HEK293 (cell line): ENCODE measurements at regions not wholly inside any gene's neighbourhood (a gene's known extent, or its start where the extent isn't known, plus 50 kb on each side); places are given as distances from the start of the nearest gene placed in this dataset.
A peak's percentile ranks its signal among the peaks of the same experiment; 100 is the strongest.

ENCODE experiments used
- CTCF ChIA-PET: fragments of 350-600 bp; formaldehyde crosslinking; extraction: SDS; loops from one replicate; lab custom pipeline; 2021; ENCODE audit warnings: antibody characterized with exemption; lab: Yijun Ruan, JAX
- POLR2A ChIA-PET: fragments of 300-600 bp; formaldehyde crosslinking; extraction: SDS; loops from one replicate; lab custom pipeline; 2020; ENCODE audit warnings: antibody characterized with exemption, inconsistent platforms; lab: Yijun Ruan, JAX
- H3K27ac ChIP-seq: fragments of 200-500 bp; sonication (Bioruptor generic); 2 replicates; pipeline ENCODE4 v1.5.1; 2014; ENCODE audit warnings: low read depth, low read length, control low read depth, inconsistent platforms; ENCODE audit errors: extremely low read depth
- H3K36me3 ChIP-seq, 2 experiments: fragments of 200-500 bp in 1 of 2; sonication (Bioruptor generic) in 1 of 2; 1 replicate in 1 of 2; 2 replicates in 1 of 2; pipeline ENCODE4 v1.5.1; 2014 to 2017; ENCODE audit warnings: inconsistent platforms in 2 of 2, low read length in 2 of 2; ENCODE audit not compliant: control insufficient read depth in 2 of 2, insufficient read depth in 1 of 2
- H3K4me1 ChIP-seq: fragments of 200-500 bp; sonication (Bioruptor generic); 2 replicates; pipeline ENCODE4 v1.5.1; 2014; ENCODE audit warnings: mild to moderate bottlenecking, low read length, inconsistent platforms; ENCODE audit not compliant: control insufficient read depth, insufficient read depth
- H3K4me3 ChIP-seq: 2 replicates; pipeline ENCODE4 v1.5.1; 2011; ENCODE audit warnings: low read depth, mild to moderate bottlenecking, control low read depth, low read length, moderate library complexity
- H3K9me3 ChIP-seq: fragments of 200-500 bp; sonication (Bioruptor generic); 2 replicates; pipeline ENCODE4 v1.5.1; 2014; ENCODE audit warnings: low read depth, low read length, inconsistent platforms; ENCODE audit not compliant: control insufficient read depth, insufficient read depth
- BCL11A ChIP-seq: fragments of 450-650 bp; formaldehyde crosslinking; IDR thresholded peaks from 2 replicates; pipeline ENCODE4 v1.5.1; 2016; ENCODE audit warnings: low read depth, missing biosample characterization, missing genetic modification characterization
- EGR2 ChIP-seq: fragments of 450-650 bp; formaldehyde crosslinking; IDR thresholded peaks from 2 replicates; pipeline ENCODE4 v1.5.1; 2016; ENCODE audit warnings: low read depth, missing biosample characterization, missing genetic modification characterization
- FEZF1 ChIP-seq: fragments of 450-650 bp; formaldehyde crosslinking; IDR thresholded peaks from 2 replicates; pipeline ENCODE4 v1.5.1; 2016; ENCODE audit warnings: missing biosample characterization, missing genetic modification characterization
- GLIS2 ChIP-seq: fragments of 450-650 bp; formaldehyde crosslinking; IDR thresholded peaks from 2 replicates; pipeline ENCODE4 v1.5.1; 2016; ENCODE audit warnings: missing biosample characterization, missing genetic modification characterization
- KLF8 ChIP-seq: fragments of 450-650 bp; formaldehyde crosslinking; IDR thresholded peaks from 2 replicates; pipeline ENCODE4 v1.5.1; 2016; ENCODE audit warnings: missing biosample characterization, missing genetic modification characterization
- PRDM6 ChIP-seq: fragments of 450-650 bp; formaldehyde crosslinking; IDR thresholded peaks from 2 replicates; pipeline ENCODE4 v1.5.1; 2017; ENCODE audit warnings: missing biosample characterization, missing genetic modification characterization
- SCRT2 ChIP-seq: fragments of 450-650 bp; formaldehyde crosslinking; IDR thresholded peaks from 2 replicates; pipeline ENCODE4 v1.5.1; 2016; ENCODE audit warnings: missing biosample characterization, missing genetic modification characterization
- SP3 ChIP-seq: fragments of 450-650 bp; formaldehyde crosslinking; IDR thresholded peaks from 2 replicates; pipeline ENCODE4 v1.5.1; 2016; ENCODE audit warnings: missing biosample characterization, missing genetic modification characterization
- TCF7L2 ChIP-seq: IDR thresholded peaks from 2 replicates; pipeline ENCODE4 v1.6.1; 2011; ENCODE audit warnings: low read depth, mild to moderate bottlenecking, inconsistent platforms, low read length, moderate library complexity, borderline replicate concordance
- TRIM28 ChIP-seq: IDR thresholded peaks from 2 replicates; pipeline ENCODE4 v1.6.1; 2011; ENCODE audit warnings: low read length, control low read depth, borderline replicate concordance
- ZFHX2 ChIP-seq: fragments of 450-650 bp; formaldehyde crosslinking; conservative IDR thresholded peaks from 2 replicates; pipeline ENCODE4 v1.5.1; 2016; ENCODE audit warnings: missing biosample characterization, missing genetic modification characterization
- ZNF10 ChIP-seq: fragments of 450-650 bp; formaldehyde crosslinking; IDR thresholded peaks from 2 replicates; pipeline ENCODE4 v1.5.1; 2017; ENCODE audit warnings: missing biosample characterization, missing genetic modification characterization
- ZNF132 ChIP-seq: fragments of 450-650 bp; formaldehyde crosslinking; IDR thresholded peaks from 2 replicates; pipeline ENCODE4 v1.5.1; 2017; ENCODE audit warnings: missing biosample characterization, missing genetic modification characterization, borderline replicate concordance
- ZNF211 ChIP-seq: fragments of 450-650 bp; formaldehyde crosslinking; IDR thresholded peaks from 2 replicates; pipeline ENCODE4 v1.5.1; 2016; ENCODE audit warnings: low read depth, missing biosample characterization, missing genetic modification characterization
- ZNF302 ChIP-seq: fragments of 450-650 bp; formaldehyde crosslinking; IDR thresholded peaks from 2 replicates; pipeline ENCODE4 v1.5.1; 2016; ENCODE audit warnings: missing biosample characterization, missing genetic modification characterization, low read depth
- ZNF426 ChIP-seq: fragments of 450-650 bp; formaldehyde crosslinking; IDR thresholded peaks from 2 replicates; pipeline ENCODE4 v1.5.1; 2017; ENCODE audit warnings: missing biosample characterization, missing genetic modification characterization, mild to moderate bottlenecking, inconsistent platforms, moderate library complexity
- ZNF449 ChIP-seq: fragments of 450-650 bp; formaldehyde crosslinking; IDR thresholded peaks from 2 replicates; pipeline ENCODE4 v1.5.1; 2017; ENCODE audit warnings: missing biosample characterization, mild to moderate bottlenecking, missing genetic modification characterization, moderate library complexity
- ZNF529 ChIP-seq: fragments of 450-650 bp; formaldehyde crosslinking; IDR thresholded peaks from 2 replicates; pipeline ENCODE4 v1.5.1; 2017; ENCODE audit warnings: missing genetic modification characterization, missing biosample characterization; ENCODE audit not compliant: insufficient replicate concordance
- ZNF561 ChIP-seq: fragments of 450-650 bp; IDR thresholded peaks from 2 replicates; pipeline ENCODE4 v1.5.1; 2018; ENCODE audit warnings: missing biosample characterization, missing genetic modification characterization, borderline replicate concordance
- ZNF585B ChIP-seq: fragments of 450-650 bp; formaldehyde crosslinking; IDR thresholded peaks from 2 replicates; pipeline ENCODE4 v1.5.1; 2016; ENCODE audit warnings: missing biosample characterization, missing genetic modification characterization
- ZNF610 ChIP-seq: fragments of 450-650 bp; formaldehyde crosslinking; IDR thresholded peaks from 2 replicates; pipeline ENCODE4 v1.5.1; 2016; ENCODE audit warnings: missing biosample characterization, missing genetic modification characterization, borderline replicate concordance
- ZNF621 ChIP-seq: fragments of 450-650 bp; formaldehyde crosslinking; IDR thresholded peaks from 2 replicates; pipeline ENCODE4 v1.5.1; 2017; ENCODE audit warnings: missing biosample characterization, missing genetic modification characterization
- ZNF664 ChIP-seq: fragments of 450-650 bp; formaldehyde crosslinking; IDR thresholded peaks from 2 replicates; pipeline ENCODE4 v1.5.1; 2016; ENCODE audit warnings: missing biosample characterization, missing genetic modification characterization
- ZNF670 ChIP-seq: fragments of 450-650 bp; formaldehyde crosslinking; IDR thresholded peaks from 2 replicates; pipeline ENCODE4 v1.5.1; 2016; ENCODE audit warnings: missing biosample characterization, missing genetic modification characterization, low read depth
- ZNF776 ChIP-seq: fragments of 450-650 bp; formaldehyde crosslinking; IDR thresholded peaks from 2 replicates; pipeline ENCODE4 v1.5.0; 2017; ENCODE audit warnings: missing biosample characterization, missing genetic modification characterization, borderline replicate concordance
- ZNF843 ChIP-seq: fragments of 450-650 bp; formaldehyde crosslinking; IDR thresholded peaks from 2 replicates; pipeline ENCODE4 v1.5.1; 2016; ENCODE audit warnings: missing biosample characterization, missing genetic modification characterization
- ZSCAN23 ChIP-seq: fragments of 450-650 bp; formaldehyde crosslinking; IDR thresholded peaks from 2 replicates; pipeline ENCODE4 v1.5.1; 2016; ENCODE audit warnings: missing biosample characterization, missing genetic modification characterization
- ZXDB ChIP-seq: fragments of 450-650 bp; formaldehyde crosslinking; IDR thresholded peaks from 2 replicates; pipeline ENCODE4 v1.5.1; 2016; ENCODE audit warnings: missing biosample characterization, missing genetic modification characterization

DNA sequence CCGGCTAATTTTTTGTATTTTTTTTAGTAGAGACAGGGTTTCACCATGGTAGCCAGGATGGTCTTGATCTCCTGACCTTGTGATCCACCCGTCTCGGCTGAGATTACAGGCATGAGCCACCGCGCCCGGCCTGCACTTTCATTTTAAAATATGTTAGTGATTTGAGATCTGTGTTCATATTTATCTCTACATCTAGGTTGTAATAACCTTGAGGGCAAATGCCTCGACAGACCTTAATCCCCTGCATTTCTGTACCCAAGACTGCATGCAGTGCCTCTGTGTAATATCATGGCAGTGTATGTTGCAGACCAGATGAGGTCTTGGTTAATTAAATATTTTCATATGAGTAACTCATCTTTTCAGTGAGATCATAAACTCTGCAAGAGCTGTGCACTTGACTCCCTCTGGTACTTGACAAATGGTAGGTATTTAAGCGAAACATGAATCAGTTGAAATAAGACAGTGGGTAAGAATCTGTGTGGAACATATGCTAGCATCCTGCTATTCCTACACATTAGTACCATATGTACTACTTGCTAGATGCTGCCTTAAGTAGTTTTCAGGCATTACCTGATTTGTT lies 673.9 kb upstream of the ANKRD30A start:
- ChIA-PET POLR2A (no interaction called here), CTCF (interaction anchor here (0.6 kb wide), 1 partner anchor 60 kb away, joined by 5 read pairs; no protein-coding TSS in a partner anchor)
- Histone ChIP-seq H3K9me3 (no peaks in the 10 kb centered on the region), H3K4me1 (peaks cover 17% of the 10 kb centered on the region), H3K4me3 (no peak overlapping the region), H3K36me3 (no peaks in the 10 kb centered on the region), H3K27ac (no peak overlapping the region)
- TF ChIP-seq ZNF211 (tag by site-specific recombination): no peak
- TF ChIP-seq ZNF302 (tag by site-specific recombination): no peak
- TF ChIP-seq GLIS2 (tag by site-specific recombination): no peak
- no peak for TF ChIP-seq SCRT2 (tag by site-specific recombination)
- TF ChIP-seq KLF8 (tag by site-specific recombination): no peak
- no peak for TF ChIP-seq ZNF529
- TF ChIP-seq ZNF426: no peak
- no peak for TF ChIP-seq ZNF10 (tag by site-specific recombination)
- TF ChIP-seq SP3 (tag by site-specific recombination): no peak

GRCh38 chr10:36450380-36450779 lies 675.0 kb upstream of the ANKRD30A start:
- Histone ChIP-seq H3K36me3 (no peaks in the 10 kb centered on the region), H3K4me3 (no peak overlapping the region), H3K9me3 (no peaks in the 10 kb centered on the region), H3K4me1 (peaks cover 17% of the 10 kb centered on the region), H3K27ac (peak overlapping the region; percentile 12; the same call in 1 of the 2 replicates)
- TF ChIP-seq ZNF132 (tag by site-specific recombination) (no peak), ZFHX2 (tag by site-specific recombination) (peak; percentile 56), ZSCAN23 (no peak), ZNF670 (tag by site-specific recombination) (no peak), BCL11A (tag by site-specific recombination) (no peak), EGR2 (tag by site-specific recombination) (peak; percentile 56; the same call in 1 of the 2 replicates)
- ChIA-PET CTCF (interaction anchor here (0.6 kb wide), 1 partner anchor 810 kb away, joined by 4 read pairs; no protein-coding TSS in a partner anchor), POLR2A (no interaction called here)

DNA sequence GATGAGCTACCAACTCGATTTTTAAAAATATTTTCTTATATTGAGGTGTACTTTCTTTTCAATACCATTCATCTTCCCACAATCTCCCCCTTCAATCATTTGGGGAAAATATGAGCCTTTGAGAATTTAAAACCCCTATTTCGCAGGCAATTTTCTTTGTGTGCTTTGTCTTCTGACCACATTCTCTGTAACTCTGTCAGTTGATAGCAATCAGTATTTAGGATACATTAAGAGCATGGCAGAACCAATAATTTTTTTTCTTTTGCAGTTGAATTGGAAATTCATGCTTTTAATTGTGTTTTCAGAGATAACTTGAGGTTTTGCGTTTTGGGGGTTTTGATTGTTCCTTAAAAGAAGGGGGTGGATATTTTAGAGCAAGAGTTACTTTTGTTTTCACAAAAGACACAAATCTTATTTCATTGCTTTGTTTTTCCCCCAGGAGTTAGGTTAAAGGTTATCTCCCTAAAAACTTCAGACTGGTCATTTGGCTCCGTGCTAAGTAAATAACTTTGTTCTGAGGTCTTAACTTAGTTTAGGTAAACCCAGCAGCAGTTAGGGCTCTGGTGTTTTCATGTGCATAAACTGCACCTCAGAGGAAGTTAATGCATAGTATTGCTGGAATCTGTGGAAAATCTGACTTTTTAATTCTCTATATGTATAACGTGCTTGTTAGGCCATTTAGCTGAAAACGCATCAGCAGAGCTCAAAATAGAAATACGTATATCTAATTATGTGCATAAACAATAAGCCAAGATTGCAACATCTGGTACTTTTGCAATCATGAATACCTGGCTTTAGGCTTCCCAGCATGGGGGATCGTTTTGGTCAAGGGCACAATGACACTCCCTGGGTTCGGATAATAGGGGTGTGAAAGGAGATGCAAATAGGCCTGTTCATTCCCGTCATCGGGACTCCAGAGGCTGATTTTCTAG lies 676.4 kb upstream of the ANKRD30A start:
- POLR2A ChIA-PET: no interaction called here
- no peaks in the 10 kb centered on the region for H3K36me3 ChIP-seq
- H3K4me3 ChIP-seq: no peak overlapping the region
- no peaks in the 10 kb centered on the region for H3K9me3 ChIP-seq
- H3K27ac ChIP-seq: peak overlapping the region; percentile 12; the same call in 1 of the 2 replicates
- CTCF ChIA-PET: interaction anchor here (0.6 kb wide), 1 partner anchor 157 kb away, joined by 4 read pairs; no protein-coding TSS in a partner anchor
- TF ChIP-seq ZNF664 (tag by site-specific recombination): 0 out of 2 replicates have a peak, but pooled peaks have one; percentile 5
- 0 out of 2 replicates have a peak, but pooled peaks have one; percentile 20 for TF ChIP-seq ZNF561 (tag by site-specific recombination)
- TF ChIP-seq ZNF585B (tag by site-specific recombination): no peak
- TF ChIP-seq FEZF1 (tag by site-specific recombination): peak; percentile 87
- TF ChIP-seq ZNF621 (tag by site-specific recombination): no peak
- no peak for TF ChIP-seq ZNF610 (tag by site-specific recombination)
- TF ChIP-seq ZNF776: no peak
- TF ChIP-seq ZNF449: 0 out of 2 replicates have a peak, but pooled peaks have one; percentile 19
- peak; percentile 53; the same call in 1 of the 2 replicates for TF ChIP-seq TCF7L2
- peak; percentile 43; the same call in 1 of the 2 replicates for TF ChIP-seq ZNF843 (tag by site-specific recombination)
- 0 out of 2 replicates have a peak, but pooled peaks have one; percentile 28 for TF ChIP-seq ZXDB (tag by site-specific recombination)
- 0 out of 2 replicates have a peak, but pooled peaks have one; percentile 31 for TF ChIP-seq PRDM6 (tag by site-specific recombination)
- peak; percentile 45; the same call in 1 of the 2 replicates for TF ChIP-seq TRIM28
- peaks cover 17% of the 10 kb centered on the region for H3K4me1 ChIP-seq
